ENCODE measurements at regions not wholly inside any gene's neighbourhood (a gene's known extent, or its start where the extent isn't known, plus 50 kb on each side); places are given as distances from the start of the nearest gene placed in this dataset.
"Not testable (repeated sequence)": the region's sequence is repeated elsewhere in the genome, so short reads cannot be mapped to it uniquely, and the experiment has no call there.

DNA sequence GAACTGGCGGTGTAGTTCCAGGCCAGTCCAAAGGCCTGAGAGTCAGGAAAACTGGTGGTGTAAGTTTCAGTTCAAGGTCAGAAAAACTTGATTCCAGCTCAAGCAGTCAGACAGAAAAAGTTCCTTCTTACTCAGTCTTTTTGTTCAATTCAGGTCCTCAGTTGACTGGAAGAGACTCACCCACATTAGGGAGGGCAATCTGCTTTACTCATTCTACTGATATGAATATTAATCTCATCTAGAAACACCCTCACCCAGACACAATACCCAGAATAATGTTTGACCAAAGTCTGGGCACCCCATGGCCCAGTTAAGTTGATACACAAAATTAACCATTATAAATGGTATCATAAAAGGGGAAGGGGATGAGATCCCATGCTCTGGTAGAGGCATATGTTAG lies 50.1 kb upstream of the LTA4H start:
- Histone ChIP-seq H3K4me3 (ENCODE audit: low read depth, low read length) (no peak overlapping the region), H3K36me3 (ENCODE audit: control insufficient read depth, insufficient read depth, low read length) (no peaks in the 10 kb centered on the region), H3K27me3 (ENCODE audit: control insufficient read depth, insufficient read depth, low read length) (no peaks in the 10 kb centered on the region)
- no peak for DNase-seq (ENCODE audit: low read depth)
- TF ChIP-seq, protein P1, sequence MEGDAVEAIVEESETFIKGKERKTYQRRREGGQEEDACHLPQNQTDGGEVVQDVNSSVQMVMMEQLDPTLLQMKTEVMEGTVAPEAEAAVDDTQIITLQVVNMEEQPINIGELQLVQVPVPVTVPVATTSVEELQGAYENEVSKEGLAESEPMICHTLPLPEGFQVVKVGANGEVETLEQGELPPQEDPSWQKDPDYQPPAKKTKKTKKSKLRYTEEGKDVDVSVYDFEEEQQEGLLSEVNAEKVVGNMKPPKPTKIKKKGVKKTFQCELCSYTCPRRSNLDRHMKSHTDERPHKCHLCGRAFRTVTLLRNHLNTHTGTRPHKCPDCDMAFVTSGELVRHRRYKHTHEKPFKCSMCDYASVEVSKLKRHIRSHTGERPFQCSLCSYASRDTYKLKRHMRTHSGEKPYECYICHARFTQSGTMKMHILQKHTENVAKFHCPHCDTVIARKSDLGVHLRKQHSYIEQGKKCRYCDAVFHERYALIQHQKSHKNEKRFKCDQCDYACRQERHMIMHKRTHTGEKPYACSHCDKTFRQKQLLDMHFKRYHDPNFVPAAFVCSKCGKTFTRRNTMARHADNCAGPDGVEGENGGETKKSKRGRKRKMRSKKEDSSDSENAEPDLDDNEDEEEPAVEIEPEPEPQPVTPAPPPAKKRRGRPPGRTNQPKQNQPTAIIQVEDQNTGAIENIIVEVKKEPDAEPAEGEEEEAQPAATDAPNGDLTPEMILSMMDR (IDR thresholded peaks at IDR 0.05; ENCODE audit: insufficient read depth, low read length, poor library complexity, severe bottlenecking) = no peak

DNA sequence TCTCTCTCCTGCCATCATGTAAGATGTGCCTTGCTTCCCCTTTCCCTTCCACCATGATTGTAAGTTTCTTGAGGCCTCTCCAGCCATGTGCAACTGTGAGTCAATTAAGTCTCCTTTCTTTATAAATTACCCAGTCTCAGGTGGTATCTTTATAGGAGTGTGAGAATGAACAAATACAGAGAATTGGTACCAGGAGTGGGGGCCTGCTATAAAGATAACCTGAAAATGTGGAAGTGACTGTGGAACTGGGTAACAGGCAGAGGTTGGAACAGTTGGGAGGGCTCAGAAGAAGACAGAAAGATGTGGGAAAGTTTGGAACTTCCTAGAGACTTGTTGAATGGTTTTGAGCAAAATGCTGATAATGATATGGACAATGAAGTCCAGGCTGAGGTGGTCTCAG lies 50.8 kb upstream of the LTA4H start:
- not testable (repeated sequence) for H3K4me3 ChIP-seq (ENCODE audit: low read depth, low read length); H3K27me3 ChIP-seq (ENCODE audit: control insufficient read depth, insufficient read depth, low read length); H3K36me3 ChIP-seq (ENCODE audit: control insufficient read depth, insufficient read depth, low read length); DNase-seq (ENCODE audit: low read depth)

DNA sequence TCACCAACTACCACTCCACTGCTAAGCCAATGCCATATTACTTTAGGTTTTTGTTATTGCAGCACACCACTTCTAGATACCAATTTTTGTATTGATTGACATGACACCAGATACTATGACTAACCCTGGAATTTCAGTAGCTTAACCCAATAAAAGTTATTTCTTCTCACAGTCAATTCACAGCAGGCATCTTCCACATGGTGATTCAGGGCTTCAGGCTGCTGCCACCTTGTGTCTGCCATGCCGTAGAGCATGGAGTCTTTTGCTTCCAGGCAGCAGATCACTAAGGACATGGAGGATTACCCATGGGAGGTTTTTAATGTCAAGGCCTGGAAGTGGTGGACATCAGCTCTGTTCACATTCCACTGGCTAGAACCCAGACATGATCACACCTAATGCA lies 56.4 kb upstream of the LTA4H start:
- H3K4me3 ChIP-seq (ENCODE audit: low read depth, low read length) = no peak overlapping the region
- H3K36me3 ChIP-seq (ENCODE audit: control insufficient read depth, insufficient read depth, low read length) = no peaks in the 10 kb centered on the region
- no peak for DNase-seq (ENCODE audit: low read depth)
- H3K27me3 ChIP-seq (ENCODE audit: control insufficient read depth, insufficient read depth, low read length) = no peaks in the 10 kb centered on the region
- TF ChIP-seq, protein P1 (IDR thresholded peaks at IDR 0.05; ENCODE audit: insufficient read depth, low read length, poor library complexity, severe bottlenecking) = no peak

DNA sequence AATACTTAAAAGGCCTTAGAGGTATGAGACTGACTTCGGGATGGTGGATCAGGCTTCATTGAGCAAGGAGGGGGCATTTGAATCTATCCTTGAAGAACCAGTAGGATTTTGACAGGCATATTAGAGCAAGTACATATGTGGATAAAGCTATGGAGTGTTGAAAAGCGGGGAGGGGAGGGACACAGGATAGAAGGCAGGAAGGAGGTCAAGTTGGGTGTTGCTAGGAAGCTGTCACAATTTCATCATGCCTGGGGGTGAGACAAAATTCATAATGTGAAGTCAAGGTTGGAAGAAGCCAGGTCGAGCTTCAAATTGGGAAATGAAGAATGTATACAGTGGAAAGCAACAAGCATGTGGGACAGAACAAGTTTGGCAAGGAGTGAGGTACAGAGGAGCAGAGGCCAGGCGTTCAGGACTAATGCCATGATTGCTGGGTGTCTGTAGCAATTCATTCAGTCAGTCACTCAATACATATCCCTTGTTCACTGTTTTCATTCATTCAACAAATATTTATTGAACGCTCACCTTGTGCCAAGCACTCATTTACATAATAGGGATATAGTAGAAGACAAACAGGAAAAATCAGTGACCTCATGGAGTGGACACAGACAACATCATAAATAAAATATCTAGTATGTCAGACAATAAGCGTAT lies 58.3 kb upstream of the LTA4H start:
- TF ChIP-seq, protein P1 (IDR thresholded peaks at IDR 0.05; ENCODE audit: insufficient read depth, low read length, poor library complexity, severe bottlenecking) = no peak
- no peaks in the 10 kb centered on the region for H3K27me3 ChIP-seq (ENCODE audit: control insufficient read depth, insufficient read depth, low read length)
- no peak for DNase-seq (ENCODE audit: low read depth)
- no peak overlapping the region for H3K4me3 ChIP-seq (ENCODE audit: low read depth, low read length)
- no peaks in the 10 kb centered on the region for H3K36me3 ChIP-seq (ENCODE audit: control insufficient read depth, insufficient read depth, low read length)

DNA sequence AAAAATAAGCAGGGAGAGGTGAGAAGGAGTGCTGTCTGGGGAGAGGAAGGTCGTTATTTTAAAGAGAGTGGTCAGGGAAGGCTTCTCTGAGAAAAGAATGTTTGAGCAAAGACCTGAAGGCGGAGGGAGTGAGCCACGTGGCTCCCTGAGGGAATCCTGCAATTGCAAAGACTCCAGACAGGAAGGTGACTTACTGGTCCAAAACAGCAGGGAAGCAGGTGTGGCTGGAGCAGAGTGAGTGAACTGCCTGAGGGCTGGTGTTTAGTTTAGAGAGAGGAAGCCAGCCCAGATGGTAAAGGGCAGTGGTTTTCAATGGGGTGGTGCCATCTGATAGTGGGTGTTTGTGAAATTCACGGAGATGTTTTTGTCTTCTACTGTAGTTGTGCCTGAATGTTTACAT lies 58.8 kb upstream of the LTA4H start:
- no peaks in the 10 kb centered on the region for H3K27me3 ChIP-seq (ENCODE audit: control insufficient read depth, insufficient read depth, low read length)
- no peaks in the 10 kb centered on the region for H3K36me3 ChIP-seq (ENCODE audit: control insufficient read depth, insufficient read depth, low read length)
- H3K4me3 ChIP-seq (ENCODE audit: low read depth, low read length) = no peak overlapping the region
- peak; percentile 21 for DNase-seq (ENCODE audit: low read depth)
- TF ChIP-seq, protein P1 (IDR thresholded peaks at IDR 0.05; ENCODE audit: insufficient read depth, low read length, poor library complexity, severe bottlenecking) = no peak

DNA sequence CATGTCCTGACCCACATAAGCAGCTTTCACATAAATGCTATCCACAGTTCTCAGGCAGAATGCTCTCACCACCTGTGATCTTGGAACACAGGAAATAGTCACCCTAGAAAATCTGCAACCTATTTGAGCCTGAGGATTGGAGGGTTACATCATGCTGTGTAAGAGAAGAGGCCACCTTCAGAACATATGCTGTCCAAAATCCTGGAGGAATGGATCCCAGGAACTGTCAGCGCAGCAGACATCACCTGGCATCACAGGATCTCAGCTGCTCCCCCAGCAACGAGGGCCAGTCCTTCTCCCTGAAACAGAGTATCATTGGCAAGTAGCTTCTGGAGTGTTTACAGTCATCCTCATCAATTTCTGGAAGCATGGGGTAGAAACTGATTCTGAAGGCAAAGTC lies 63.2 kb upstream of the LTA4H start:
- Histone ChIP-seq H3K4me3 (ENCODE audit: low read depth, low read length) (no peak overlapping the region), H3K36me3 (ENCODE audit: control insufficient read depth, insufficient read depth, low read length) (no peaks in the 10 kb centered on the region), H3K27me3 (ENCODE audit: control insufficient read depth, insufficient read depth, low read length) (no peaks in the 10 kb centered on the region)
- TF ChIP-seq, protein P1 (IDR thresholded peaks at IDR 0.05; ENCODE audit: insufficient read depth, low read length, poor library complexity, severe bottlenecking) = no peak
- no peak for DNase-seq (ENCODE audit: low read depth)
